Cardiac septum (tissue), 1 donor: ENCODE measurements at regions not wholly inside any gene's neighbourhood (a gene's known extent, or its start where the extent isn't known, plus 50 kb on each side); places are given as distances from the start of the nearest gene placed in this dataset.
"Not testable (repeated sequence)": the region's sequence is repeated elsewhere in the genome, so short reads cannot be mapped to it uniquely, and the experiment has no call there.

Experiments used
- DNase-seq: peaks from one replicate; pipeline ENCODE4 v3.0.0-alpha.2; 2020; ENCODE audit warnings: low spot score
- intact Hi-C: fragments of 100-400 bp; cut with DNase I; formaldehyde crosslinking; loops from one replicate; pipeline ENCODE4 v1.14.0; 2022
- donor health status: DM: no; HTN: no; CAD: no.

DNA sequence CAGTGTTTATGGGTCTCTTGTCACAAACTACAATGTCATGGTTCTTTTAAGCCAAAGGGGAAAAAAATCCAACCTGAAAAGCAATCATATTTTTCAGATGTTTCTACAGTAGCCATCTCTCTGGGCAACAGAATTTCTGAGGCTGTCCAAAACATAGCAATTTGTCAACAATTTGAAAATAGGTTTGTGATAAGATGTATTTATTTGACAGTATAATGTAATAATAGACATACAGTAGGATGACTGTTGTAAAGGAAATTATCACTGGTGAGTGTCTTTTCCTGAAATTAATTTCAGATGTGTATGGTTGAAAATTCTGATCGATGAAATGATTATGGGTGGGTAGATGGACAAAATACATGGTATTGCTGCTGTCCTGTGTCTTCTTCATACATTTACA, 1230.1 kb upstream of the CDH2 start:
- DNase-seq, result no peak

DNA sequence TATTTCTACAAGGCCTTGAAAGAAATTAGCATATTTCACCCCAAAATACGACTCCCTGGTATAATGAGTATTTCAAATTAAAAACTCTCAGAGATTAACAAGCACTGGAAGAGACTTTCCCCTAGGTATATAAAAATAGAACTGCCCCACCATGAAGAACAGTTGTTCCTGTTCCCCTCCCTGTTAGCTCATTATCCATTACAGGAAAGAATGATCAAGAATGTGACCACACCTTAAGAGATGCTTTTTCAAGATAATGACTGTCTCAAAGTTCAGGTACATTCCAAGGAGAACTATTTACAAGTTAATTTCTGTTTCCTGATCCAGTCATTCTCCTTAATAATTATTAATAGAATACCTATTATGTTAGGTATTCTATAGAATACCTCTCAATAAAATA, 1220.6 kb upstream of the CDH2 start:
- DNase-seq, result no peak
- intact Hi-C loops, result no loop called here

More for the DNA sequence above, 1230.1 kb upstream of the CDH2 start:
- intact Hi-C loops, result no loop called here

DNA sequence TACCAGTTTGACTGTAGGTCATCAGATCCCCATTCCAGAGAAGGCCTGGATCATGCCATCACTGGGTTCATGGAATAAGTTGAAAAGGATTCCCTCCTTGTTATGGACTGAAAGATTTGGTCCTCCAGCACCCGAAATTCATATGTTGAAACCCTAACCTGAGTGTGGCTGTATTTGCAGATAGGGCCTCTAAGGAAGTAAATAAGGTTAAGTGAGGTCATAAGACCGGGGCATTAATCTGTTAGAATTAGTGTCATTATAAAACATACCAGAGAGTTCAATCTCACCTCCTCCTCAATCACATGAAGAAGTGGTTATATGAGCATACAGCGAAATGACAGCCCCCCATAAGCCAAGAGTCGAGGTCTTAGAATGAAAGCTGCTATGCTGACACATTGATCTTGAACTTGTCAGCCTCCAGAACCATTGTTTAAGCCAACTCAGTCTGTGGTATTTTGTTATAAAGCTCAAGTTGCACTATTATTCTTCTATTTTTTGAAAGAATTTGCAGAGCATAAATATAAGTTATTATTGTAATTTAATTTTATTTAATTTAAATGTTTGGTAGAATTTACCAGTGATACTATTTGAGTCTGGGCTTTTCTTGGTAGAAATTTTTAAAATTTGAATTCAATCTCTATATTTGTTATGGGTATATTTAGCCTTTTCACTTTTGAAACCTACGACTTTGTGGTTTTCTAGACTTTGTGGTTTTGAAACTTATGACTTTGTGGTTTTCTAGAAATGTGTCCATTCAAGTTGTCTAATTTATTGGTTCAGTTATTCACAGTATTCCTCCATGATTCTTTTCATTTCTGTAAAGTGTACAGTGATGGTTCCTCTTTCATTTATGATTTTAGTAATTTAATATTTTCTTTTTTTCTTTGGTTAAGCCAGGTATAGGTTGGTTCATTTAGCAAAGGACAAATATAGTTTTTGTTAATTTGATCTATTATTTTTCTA, 1206.7 kb upstream of the CDH2 start:
- DNase-seq, result no peak
- intact Hi-C loops, result no loop called here

DNA sequence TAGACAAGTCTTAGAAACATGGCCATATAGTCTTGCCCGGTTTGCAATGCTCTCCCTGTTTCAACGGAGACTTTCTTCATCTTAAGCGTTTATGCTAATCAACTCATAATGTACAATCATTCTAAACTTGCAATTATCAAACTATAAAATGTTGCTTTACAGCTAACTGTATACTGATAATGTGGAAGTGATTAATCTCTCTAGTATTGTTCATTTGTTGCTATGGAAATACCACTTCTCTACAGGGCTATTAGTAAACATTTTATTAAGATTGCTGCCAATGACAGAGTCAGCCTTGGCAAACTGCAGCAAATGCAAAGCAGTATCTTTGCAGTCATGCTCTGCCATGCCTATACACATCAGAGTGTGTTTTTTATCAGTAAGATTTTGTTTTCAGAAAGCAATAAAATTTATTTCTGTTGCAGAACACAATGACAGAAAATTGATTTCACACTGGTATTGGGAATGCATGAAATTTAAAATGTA, 1201.8 kb upstream of the CDH2 start:
- no peak for DNase-seq
- intact Hi-C loops, result no loop called here

DNA sequence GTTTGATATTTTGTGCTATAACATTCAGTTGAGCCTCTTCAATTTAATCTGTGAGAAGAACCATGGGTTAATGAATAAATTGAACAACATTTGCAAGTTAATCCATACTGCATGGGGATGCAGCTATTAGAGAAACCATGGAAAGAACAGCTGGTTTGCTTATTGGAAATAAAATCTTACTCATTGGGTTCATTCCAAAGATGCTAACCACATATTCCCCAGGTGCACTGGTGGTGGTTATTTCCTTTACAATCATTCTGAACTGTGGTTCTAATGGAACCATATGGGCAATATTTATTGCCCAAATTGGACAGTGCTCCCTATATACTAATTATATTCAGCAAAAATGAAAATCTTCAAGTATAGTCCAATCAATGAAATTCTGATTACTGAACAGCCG, 1200.4 kb upstream of the CDH2 start:
- DNase-seq, result no peak
- intact Hi-C loops, result no loop called here

DNA sequence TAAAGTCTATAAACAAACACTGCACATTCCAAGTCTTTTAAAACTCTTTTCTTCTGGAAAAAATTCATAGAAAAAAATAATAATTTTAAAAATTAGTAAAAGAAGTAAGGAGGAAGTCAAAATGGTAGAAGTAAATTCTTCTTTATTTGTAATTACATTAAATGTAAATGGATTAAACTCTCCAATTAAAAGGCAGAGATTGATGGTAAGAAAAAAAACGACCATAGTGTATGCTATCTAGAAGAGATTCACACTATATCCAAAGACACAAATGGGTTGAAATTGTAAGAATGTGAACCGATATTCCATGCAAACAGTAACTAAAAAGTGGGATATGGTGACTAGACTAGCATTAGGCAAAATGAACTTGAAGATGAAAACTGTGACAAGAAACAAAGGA, 1196.1 kb upstream of the CDH2 start:
- intact Hi-C loops, result no loop called here

DNA sequence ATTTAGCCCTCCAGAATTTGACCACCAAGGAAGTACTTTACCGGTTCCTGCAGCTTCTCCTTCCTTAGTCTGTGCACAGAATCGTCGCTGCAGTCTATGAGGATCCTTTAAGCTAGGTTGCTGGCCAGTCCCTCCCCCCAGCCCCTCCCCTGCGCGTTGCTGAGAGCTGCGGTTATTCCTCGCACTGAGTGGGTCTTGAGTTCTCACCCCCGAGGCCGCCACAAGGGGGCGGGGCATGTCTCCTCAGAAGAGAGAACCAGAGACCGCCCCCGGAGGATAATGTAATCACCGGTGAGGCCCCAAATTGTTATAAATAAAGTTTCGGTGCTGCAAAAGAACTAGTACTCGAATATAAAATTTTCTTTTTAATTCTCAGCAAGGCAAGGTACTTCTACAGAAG, 1184.9 kb upstream of the CDH2 start:
- no peak for DNase-seq
- intact Hi-C loops, result no loop called here

More for the DNA sequence above, 1196.1 kb upstream of the CDH2 start:
- DNase-seq, result no peak

DNA sequence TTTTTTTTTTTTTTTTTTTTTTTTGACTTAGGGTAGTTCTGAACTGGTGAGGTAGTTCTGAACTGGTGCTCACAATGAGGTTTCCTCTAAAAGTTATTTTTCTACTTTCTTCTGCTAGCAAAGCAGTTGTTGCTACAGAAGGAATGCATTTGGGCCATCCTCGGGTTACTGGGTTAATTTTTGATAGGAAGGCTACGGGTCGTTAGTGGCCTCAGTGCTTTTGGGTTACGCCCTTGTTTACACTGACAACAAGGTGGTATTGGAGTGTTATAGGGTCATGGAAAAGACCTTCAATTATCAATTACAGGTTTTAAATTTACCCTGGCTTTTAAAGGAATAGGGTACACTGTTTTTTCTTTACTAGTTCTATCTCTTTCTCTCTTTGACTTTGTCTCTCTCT, 1183.7 kb upstream of the CDH2 start:
- DNase-seq, intact Hi-C loops: not testable (repeated sequence)

DNA sequence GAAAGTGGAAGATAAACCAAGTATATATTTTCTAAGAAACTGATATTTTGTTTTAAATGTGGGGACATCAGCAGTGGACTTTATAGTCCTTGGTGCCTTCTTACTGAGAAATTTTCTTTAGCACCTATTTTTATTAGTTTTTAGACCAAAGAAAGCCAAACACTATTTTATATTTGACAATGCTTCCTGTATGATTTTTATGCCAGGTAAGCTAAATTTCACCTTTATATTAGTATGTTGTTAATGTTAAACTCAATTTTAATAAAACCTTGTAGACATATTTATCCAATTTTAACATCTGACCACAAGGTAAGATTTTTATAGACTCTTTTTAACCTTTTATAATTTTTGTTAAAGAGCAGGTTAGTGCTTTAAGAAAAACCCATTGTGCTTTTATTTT, 1182.3 kb upstream of the CDH2 start:
- DNase-seq, intact Hi-C loops: not testable (repeated sequence)

DNA sequence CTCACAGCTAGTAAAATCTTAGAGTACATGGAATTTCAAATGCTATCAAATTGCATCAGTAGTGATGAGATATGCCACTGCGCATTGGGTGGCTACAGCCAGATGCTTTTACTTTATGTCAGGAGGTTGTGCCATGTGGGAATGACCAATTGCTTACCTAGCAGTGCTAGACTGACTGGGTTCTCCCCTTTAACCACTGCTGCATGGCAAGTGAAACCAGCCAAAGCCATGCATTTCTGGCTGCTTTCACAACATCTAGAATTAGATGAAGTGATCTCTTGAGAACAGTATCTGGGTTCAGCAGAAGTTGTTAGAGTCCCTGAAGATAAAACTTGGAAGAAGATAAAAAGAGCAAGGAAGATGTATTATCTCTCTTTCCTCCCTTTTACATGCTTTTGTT, 1174.2 kb upstream of the CDH2 start:
- intact Hi-C loops, result no loop called here
- DNase-seq, result no peak

DNA sequence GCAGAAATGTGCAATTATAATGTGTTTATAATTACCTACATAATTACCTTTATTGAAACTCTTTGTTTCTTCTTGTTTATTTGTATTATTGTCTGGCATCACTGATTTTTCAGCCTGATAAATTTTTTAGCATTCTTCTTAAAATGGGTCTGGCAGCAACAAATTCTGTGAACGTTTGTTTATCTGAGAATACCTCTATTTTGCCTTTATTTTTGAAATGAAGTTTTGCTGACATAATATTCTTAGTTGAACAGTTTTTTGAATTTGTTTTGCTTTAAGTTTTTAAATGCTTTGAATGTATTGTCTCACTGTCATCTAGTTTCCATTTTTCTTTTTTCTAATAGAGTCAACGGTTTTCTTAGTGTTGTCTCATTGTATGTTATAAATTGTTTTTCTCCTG, 1152.0 kb upstream of the CDH2 start:
- no peak for DNase-seq
- intact Hi-C loops, result no loop called here

DNA sequence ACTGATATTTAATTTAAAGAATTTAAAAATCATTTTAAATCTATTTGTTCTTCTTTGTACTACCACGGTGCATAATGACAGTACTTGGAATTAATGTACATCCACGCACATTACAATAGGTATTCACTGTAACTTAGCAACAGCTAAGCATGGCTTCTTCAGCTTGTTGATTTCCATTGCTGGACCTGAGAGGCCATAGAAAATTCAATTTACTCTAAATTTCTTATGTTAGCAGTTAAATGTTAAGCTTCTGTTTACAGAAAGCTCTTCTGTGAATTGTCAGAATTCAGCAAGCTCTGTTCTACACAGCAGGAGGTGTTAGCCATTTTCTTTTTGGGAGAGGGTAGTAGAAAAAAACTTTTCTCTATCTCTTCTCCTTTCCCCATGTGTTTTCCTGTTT, 1149.3 kb upstream of the CDH2 start:
- DNase-seq, result no peak
- intact Hi-C loops, result no loop called here

DNA sequence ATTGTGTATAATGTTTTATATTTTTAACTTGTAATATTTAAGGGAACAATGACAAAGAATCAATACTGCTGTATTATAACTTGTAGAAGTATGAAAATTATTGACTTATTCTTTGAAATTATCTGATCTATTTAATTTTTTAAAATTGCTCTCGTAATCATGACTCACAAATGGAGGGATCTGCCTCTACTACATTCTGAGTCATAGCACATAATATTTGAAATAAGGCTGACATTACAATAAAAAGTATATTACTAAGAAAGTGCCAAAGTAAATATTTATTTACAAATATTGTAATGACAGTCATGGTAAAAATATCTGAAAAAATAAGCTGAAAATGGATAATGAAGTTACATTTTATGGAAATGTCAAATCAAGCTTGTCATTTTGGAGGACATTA, 1144.6 kb upstream of the CDH2 start:
- intact Hi-C loops, result no loop called here
- DNase-seq, result no peak

DNA sequence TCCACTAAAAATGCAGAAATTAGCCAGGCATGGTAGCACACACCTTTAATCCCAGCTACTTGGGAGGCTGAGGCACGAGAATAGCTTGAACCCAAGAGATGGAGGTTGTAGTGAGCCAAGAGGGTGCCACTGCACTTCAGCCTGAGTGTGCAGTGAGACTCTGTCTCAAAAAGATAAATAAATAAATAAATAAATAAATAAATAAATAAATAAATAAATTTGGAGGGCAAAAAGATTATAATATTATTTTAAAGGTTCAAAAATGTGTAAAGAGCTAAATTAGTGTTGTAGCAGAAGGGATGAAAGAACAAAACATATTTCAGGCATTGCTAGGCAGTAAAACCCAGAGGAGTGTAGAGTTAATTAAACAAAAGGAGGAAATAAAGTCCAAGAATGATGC, 1136.4 kb upstream of the CDH2 start:
- DNase-seq, result no peak
- intact Hi-C loops, result no loop called here

DNA sequence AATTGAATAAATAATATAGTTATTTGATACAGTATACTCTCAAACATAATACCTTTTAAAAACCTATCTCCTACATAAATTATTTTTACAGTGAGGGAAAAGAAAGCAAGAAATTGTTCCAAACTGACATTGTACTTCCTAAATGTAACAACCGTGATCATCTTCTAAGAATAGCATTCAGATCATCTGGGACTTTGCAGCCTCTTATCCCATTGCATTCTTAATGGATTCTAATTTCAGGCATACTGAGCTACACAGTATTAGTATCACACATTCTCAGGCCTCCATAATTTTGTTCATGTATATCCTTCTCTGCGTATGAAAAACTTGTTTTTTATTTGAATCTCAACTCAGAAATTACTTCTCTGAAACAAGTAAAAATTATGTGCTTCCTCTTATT, 1134.7 kb upstream of the CDH2 start:
- intact Hi-C loops, result no loop called here
- DNase-seq, result no peak

DNA sequence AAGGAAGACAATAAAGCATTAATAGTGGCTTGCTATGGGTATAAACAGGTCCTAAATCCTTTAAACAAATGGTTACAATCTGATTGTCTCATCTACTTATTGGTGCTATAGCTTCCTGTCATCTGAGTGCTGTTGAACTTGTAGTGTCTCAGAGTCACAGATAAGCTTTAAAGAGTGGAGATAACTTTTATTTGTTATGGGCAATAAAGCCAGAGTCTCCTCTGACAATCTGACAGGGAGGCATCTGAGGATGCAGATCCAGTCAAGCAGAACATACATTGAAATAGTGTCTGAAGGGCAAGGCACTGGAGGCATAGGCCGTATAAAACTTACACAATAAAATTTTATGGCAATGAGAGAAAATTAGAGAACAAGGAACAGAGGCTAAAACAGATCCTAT, 1132.4 kb upstream of the CDH2 start:
- intact Hi-C loops, result no loop called here
- DNase-seq, result no peak

DNA sequence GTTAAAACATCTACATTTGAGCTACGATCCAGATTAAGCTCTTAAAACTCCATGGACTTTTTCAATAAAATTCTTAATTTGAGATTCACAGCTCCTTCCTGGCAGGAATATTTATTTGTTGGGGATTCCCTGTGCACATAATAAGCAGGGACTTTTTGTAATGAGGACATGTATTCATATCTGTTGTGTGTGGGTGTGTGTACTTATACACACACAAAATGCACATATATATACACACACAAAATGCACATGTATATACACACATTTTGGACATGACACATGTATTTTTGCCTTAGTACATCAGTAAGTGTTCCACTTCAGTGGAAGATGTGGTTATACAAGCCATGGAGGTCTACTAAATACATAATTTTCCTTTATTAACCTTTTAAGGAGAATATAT, 1131.1 kb upstream of the CDH2 start:
- DNase-seq, result no peak
- intact Hi-C loops, result no loop called here

DNA sequence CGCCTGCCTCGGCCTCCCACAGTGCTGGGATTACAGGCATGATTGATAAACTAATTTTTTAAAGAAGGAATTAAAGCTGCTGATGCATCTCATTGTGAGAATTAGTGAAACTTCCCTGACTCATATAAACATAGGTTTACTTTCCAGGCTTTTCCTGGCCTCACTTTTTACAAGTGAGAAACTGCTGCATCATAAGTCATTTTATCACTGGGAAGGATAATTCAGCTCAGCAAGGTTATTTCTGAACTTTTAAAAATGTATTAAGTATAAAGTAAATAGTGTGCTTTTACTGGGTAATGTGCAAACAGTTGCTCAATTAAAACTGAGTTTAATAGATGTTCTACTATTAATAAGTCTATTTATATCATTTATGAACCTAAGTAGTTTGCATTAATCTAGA, 1130.3 kb upstream of the CDH2 start:
- intact Hi-C loops, result no loop called here
- DNase-seq, result no peak

DNA sequence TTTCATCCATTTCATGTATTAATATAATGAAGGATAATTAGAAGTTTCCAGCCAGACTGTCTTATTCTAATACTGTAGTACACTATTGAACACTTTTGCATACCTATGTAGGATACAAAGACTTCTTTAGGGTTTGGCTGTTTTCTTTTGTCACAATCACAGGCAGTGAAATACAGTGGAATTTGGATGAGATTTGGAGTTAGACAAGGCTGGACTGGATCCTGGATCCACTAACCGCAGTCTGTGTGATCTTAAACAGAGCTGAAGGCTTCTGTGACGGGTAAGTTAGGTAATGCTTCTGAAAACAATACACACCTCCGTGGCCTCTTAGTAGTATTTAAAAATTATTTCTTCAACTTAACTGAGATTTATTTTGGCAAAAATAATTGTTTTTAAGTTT, 1128.6 kb upstream of the CDH2 start:
- no peak for DNase-seq
- intact Hi-C loops, result no loop called here

DNA sequence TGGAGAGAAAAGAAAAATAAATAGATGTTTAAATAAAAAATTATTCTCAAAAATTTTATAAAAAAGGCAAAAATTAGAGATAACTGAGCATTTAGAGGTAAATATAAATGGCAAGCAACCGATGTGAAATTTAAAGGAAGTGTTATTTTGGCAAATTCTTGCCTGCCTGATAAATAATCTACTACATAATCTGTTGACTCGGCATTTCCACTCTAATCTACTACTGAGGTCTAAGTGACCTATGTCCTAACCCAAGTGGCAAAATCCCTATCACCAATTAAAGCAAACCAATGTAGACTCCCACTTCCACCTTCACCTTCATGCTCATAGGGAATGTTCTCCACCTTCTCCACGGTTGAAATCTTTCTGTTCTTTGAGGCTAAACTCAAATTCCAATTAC, 1124.1 kb upstream of the CDH2 start:
- DNase-seq, result no peak
- intact Hi-C loops, result no loop called here

DNA sequence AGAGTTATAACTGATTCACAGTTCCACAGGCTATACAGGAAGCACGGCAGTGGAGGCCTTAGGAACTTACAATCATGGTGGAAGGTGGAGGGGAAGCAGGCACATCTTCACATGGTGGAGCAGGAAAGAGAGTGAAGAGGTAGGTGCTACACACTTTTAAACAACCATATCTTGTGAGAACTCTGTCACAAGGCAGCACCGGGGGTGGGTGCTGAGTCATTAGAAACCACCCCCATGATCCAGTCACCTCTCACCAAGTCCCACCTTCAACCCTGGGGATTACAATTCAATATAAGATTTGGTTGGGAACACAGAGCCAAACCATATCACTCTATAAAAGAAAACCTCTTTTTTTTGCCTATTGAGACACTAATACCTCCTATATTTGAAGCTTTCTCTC, 1108.5 kb upstream of the CDH2 start:
- DNase-seq, result no peak
- intact Hi-C loops, result loop anchor here (10.0 kb wide), 1 partner anchor 51 kb away; no protein-coding TSS in a partner anchor

DNA sequence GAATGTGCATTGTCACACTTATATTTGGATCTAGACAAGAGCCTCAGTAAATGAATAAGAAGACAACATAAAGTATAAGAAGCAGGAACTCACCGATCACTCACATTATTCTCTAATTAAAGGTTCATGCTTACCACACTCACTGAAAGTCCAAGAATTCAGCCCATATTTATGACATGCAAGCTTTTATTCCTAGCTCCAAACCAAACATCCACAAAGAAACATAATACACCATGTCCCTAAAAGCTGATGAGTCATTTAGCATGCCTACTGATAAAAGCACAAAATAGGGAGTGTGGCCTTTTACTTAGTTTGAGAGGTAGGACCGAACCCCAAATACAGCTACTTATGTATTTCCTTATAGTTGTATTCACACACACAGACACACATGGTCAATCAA, 1094.6 kb upstream of the CDH2 start:
- intact Hi-C loops, result no loop called here
- no peak for DNase-seq
